ENCODE measurements at regions not wholly inside any gene's neighbourhood (a gene's known extent, or its start where the extent isn't known, plus 50 kb on each side); places are given as distances from the start of the nearest gene placed in this dataset.

- TF ChIP-seq EZH2 (IDR thresholded peaks at IDR 0.05) (no peak), ZFX (IDR thresholded peaks at IDR 0.05) (no peak), SRF (IDR thresholded peaks at IDR 0.05; ENCODE audit: low read depth) (no peak), POLR2A (IDR thresholded peaks at IDR 0.05; ENCODE audit: borderline replicate concordance, extremely low read depth, insufficient read depth, insufficient read length) (no peak), SP1 (IDR thresholded peaks at IDR 0.05; ENCODE audit: low read depth) (no peak), POLR2AphosphoS5 (IDR thresholded peaks at IDR 0.05; ENCODE audit: low read depth, low read length) (no peak), JUND (IDR thresholded peaks at IDR 0.05) (no peak), ELF1 (IDR thresholded peaks at IDR 0.05; ENCODE audit: borderline replicate concordance, low read depth) (no peak), SIN3A (IDR thresholded peaks at IDR 0.05; ENCODE audit: low read depth) (no peak), CEBPB (IDR thresholded peaks at IDR 0.05; ENCODE audit: low read depth) (no peak), YY1 (IDR thresholded peaks at IDR 0.05; ENCODE audit: extremely low read depth, insufficient replicate concordance, low read depth, low read length) (no peak), CTCF (IDR thresholded peaks at IDR 0.05 in 2 of 3, conservative IDR thresholded peaks at IDR 0.05 in 1 of 3; ENCODE audit: borderline replicate concordance in 1 of 3, insufficient read depth in 1 of 3, low read depth in 2 of 3, low read length in 2 of 3) (no peak), CBX3 (IDR thresholded peaks at IDR 0.05; ENCODE audit: low read depth) (no peak), EGR1 (IDR thresholded peaks at IDR 0.05; ENCODE audit: low read depth) (no peak), TCF7L2 (IDR thresholded peaks at IDR 0.05; ENCODE audit: borderline replicate concordance, extremely low read depth, insufficient read depth, insufficient read length) (no peak), MAX (IDR thresholded peaks at IDR 0.05) (no peak), EZH2phosphoT487 (IDR thresholded peaks at IDR 0.05; ENCODE audit: borderline replicate concordance) (no peak)
- TF ChIP-seq, protein P1, sequence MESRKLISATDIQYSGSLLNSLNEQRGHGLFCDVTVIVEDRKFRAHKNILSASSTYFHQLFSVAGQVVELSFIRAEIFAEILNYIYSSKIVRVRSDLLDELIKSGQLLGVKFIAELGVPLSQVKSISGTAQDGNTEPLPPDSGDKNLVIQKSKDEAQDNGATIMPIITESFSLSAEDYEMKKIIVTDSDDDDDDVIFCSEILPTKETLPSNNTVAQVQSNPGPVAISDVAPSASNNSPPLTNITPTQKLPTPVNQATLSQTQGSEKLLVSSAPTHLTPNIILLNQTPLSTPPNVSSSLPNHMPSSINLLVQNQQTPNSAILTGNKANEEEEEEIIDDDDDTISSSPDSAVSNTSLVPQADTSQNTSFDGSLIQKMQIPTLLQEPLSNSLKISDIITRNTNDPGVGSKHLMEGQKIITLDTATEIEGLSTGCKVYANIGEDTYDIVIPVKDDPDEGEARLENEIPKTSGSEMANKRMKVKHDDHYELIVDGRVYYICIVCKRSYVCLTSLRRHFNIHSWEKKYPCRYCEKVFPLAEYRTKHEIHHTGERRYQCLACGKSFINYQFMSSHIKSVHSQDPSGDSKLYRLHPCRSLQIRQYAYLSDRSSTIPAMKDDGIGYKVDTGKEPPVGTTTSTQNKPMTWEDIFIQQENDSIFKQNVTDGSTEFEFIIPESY (IDR thresholded peaks at IDR 0.05; ENCODE audit: extremely low read depth, insufficient replicate concordance, low read length) = no peak
- TF ChIP-seq, protein P2, sequence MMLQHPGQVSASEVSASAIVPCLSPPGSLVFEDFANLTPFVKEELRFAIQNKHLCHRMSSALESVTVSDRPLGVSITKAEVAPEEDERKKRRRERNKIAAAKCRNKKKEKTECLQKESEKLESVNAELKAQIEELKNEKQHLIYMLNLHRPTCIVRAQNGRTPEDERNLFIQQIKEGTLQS (IDR thresholded peaks at IDR 0.05) = no peak
- DNase-seq (ENCODE audit: low read depth, low spot score) (no peak), ATAC-seq (no peak)
- H3K4me1 ChIP-seq (ENCODE audit: control insufficient read depth in 1 of 2, insufficient read depth in 2 of 2, low read length in 2 of 2) = no peaks in the 10 kb centered on the region
- H3K9me3 ChIP-seq (ENCODE audit: control insufficient read depth in 1 of 2, insufficient read depth in 1 of 2, low read depth in 1 of 2, low read length in 2 of 2) = no peaks in the 10 kb centered on the region
- H3K9me2 ChIP-seq (ENCODE audit: insufficient read depth) = no peaks in the 10 kb centered on the region
- no peaks in the 10 kb centered on the region for H3K36me3 ChIP-seq (ENCODE audit: control insufficient read depth in 1 of 2, insufficient read depth in 2 of 2, low read length in 2 of 2)
- CTCF ChIA-PET = no interaction called here
- H3K27me3 ChIP-seq (ENCODE audit: insufficient read depth, low read length) = no peaks in the 10 kb centered on the region
- no peak overlapping the region for H3K27ac ChIP-seq (ENCODE audit: low read depth, low read length)
- H4K20me1 ChIP-seq (ENCODE audit: insufficient read depth) = no peaks in the 10 kb centered on the region
- no peaks in the 10 kb centered on the region for H3K79me2 ChIP-seq (ENCODE audit: insufficient read depth, low read length)
- H3K4me3 ChIP-seq (replicated peaks in 1 of 2; ENCODE audit: low read depth in 1 of 2, low read length in 2 of 2) = no peak overlapping the region
- no peak overlapping the region for H3K4me2 ChIP-seq (ENCODE audit: low read length)
- POLR2A ChIA-PET = no interaction called here
- intact Hi-C loops (cut with micrococcal nuclease) = no loop called here
- BruUV-seq (replicated peaks) = no TSS peak
- RAD21 ChIA-PET (ENCODE audit: low non-redundant PET in 1 of 2, low total read pairs in 2 of 2, uncharacterized antibody in 2 of 2, unreplicated experiment in 2 of 2) = no interaction called here
- no peak overlapping the region for H3K9ac ChIP-seq (ENCODE audit: low read length)
- no peak overlapping the region for H2AFZ ChIP-seq (ENCODE audit: low read depth, low read length, poor library complexity, severe bottlenecking)
Measured at GRCh38 chr10:6345404-6345803, 142.7 kb downstream of the PFKFB3 start.

All from HCT116 (cell line).